HCT116 (cell line): ENCODE measurements at regions not wholly inside any gene's neighbourhood (a gene's known extent, or its start where the extent isn't known, plus 50 kb on each side); places are given as distances from the start of the nearest gene placed in this dataset.

ENCODE experiments used
- ATAC-seq: fragments of 200-7000 bp; cut with Tn5 transposase; 2 replicates; pipeline ENCODE4 v1.9.1; 2020; ENCODE audit warnings: mild to moderate bottlenecking, moderate library complexity
- BruUV-seq: library from RNA; stranded (reverse); fragments of 400-500 nt; replicated peaks from 2 replicates; lab custom pipeline; 2021; lab: Mats Ljungman, UMichigan
- CTCF ChIA-PET: fragments of 300-600 bp; sonication (Branson Sonifier 250); formaldehyde crosslinking; loops from one replicate; lab custom pipeline; 2021; ENCODE audit warnings: antibody characterized with exemption; lab: Charles Lee
- POLR2A ChIA-PET: fragments of 300-600, 350-600 bp; sonication (Branson Sonifier 250); formaldehyde crosslinking; loops from one replicate; lab custom pipeline; 2021; ENCODE audit warnings: antibody characterized with exemption; lab: Charles Lee
- RAD21 ChIA-PET, 2 experiments: fragments of 300-600 bp; sonication (Branson Sonifier 250); formaldehyde crosslinking; loops; one replicate each; lab custom pipeline; 2023; ENCODE audit warnings: low total read pairs in 2 of 2; ENCODE audit not compliant: uncharacterized antibody in 2 of 2, unreplicated experiment in 2 of 2, low non-redundant PET in 1 of 2; lab: Charles Lee
- DNase-seq: peaks from one replicate; pipeline ENCODE4 v3.0.0-alpha.2; 2010; ENCODE audit warnings: low read depth, low spot score
- H2AFZ ChIP-seq: fragments of 200-600 bp; shearing (Covaris generic), sonication (generic); 2 replicates; pipeline ENCODE4 v1.6.1; 2017; ENCODE audit warnings: low read depth, mixed run types, mixed read lengths, antibody characterized with exemption, low read length; ENCODE audit not compliant: poor library complexity, severe bottlenecking
- H3K27ac ChIP-seq: 2 replicates; pipeline ENCODE4 v1.5.1; 2012; ENCODE audit warnings: low read depth, low read length
- H3K27me3 ChIP-seq: fragments of 200-600 bp; sonication (generic); 2 replicates; pipeline ENCODE4 v1.6.1; 2016; ENCODE audit warnings: mixed run types, low read length, mixed read lengths; ENCODE audit not compliant: insufficient read depth
- H3K36me3 ChIP-seq, 2 experiments: fragments of 200-500 bp in 1 of 2; fragments of 200-600 bp in 1 of 2; sonication (Bioruptor generic) in 1 of 2; sonication (generic) in 1 of 2; 2 replicates each; pipeline versions ENCODE4 v1.5.1 to v1.6.1; 2014 to 2016; ENCODE audit warnings: low read length in 2 of 2, inconsistent platforms in 1 of 2, mixed read lengths in 1 of 2, mixed run types in 1 of 2; ENCODE audit not compliant: insufficient read depth in 2 of 2, control insufficient read depth in 1 of 2
- H3K4me1 ChIP-seq, 2 experiments: fragments of 200-600 bp in 1 of 2; sonication (generic) in 1 of 2; 2 replicates each; pipeline versions ENCODE4 v1.5.1 to v1.6.1; 2012 to 2017; ENCODE audit warnings: low read length in 2 of 2, inconsistent platforms in 1 of 2, mild to moderate bottlenecking in 1 of 2, mixed read lengths in 1 of 2, mixed run types in 1 of 2, moderate library complexity in 1 of 2; ENCODE audit not compliant: insufficient read depth in 2 of 2, control insufficient read depth in 1 of 2
- H3K4me2 ChIP-seq: fragments of 200-600 bp; sonication (generic); 2 replicates; pipeline ENCODE4 v1.6.1; 2017; ENCODE audit warnings: mixed run types, low read length, mixed read lengths
- H3K4me3 ChIP-seq, 2 experiments: fragments of 200-600 bp in 1 of 2; sonication (generic) in 1 of 2; replicated peaks in 1 of 2; 2 replicates each; pipeline ENCODE4 v1.5.1; 2011 to 2016; ENCODE audit warnings: low read length in 2 of 2, control low read depth in 1 of 2, low read depth in 1 of 2, mild to moderate bottlenecking in 1 of 2, mixed read lengths in 1 of 2, mixed run types in 1 of 2
- H3K79me2 ChIP-seq: fragments of 200-600 bp; sonication (generic); 2 replicates; pipeline ENCODE4 v1.6.1; 2017; ENCODE audit warnings: mild to moderate bottlenecking, mixed run types, low read length, moderate library complexity, mixed read lengths; ENCODE audit not compliant: insufficient read depth
- H3K9ac ChIP-seq: fragments of 200-600 bp; sonication (generic); 2 replicates; pipeline ENCODE4 v1.6.1; 2016; ENCODE audit warnings: low read length, mixed read lengths
- H3K9me2 ChIP-seq: fragments of 200-600 bp; sonication (generic), shearing (Covaris generic); 2 replicates; pipeline ENCODE4 v1.6.1; 2017; ENCODE audit warnings: mixed run types, mild to moderate bottlenecking, moderate library complexity; ENCODE audit not compliant: insufficient read depth
- H3K9me3 ChIP-seq, 2 experiments: fragments of 200-500 bp in 1 of 2; fragments of 200-600 bp in 1 of 2; sonication (Bioruptor generic) in 1 of 2; sonication (generic) in 1 of 2; 2 replicates each; pipeline ENCODE4 v1.6.1; 2014 to 2017; ENCODE audit warnings: low read length in 2 of 2, mixed read lengths in 2 of 2, inconsistent platforms in 1 of 2, low read depth in 1 of 2, mild to moderate bottlenecking in 1 of 2, mixed run types in 1 of 2, moderate library complexity in 1 of 2; ENCODE audit not compliant: control insufficient read depth in 1 of 2, insufficient read depth in 1 of 2
- H4K20me1 ChIP-seq: fragments of 200-600 bp; sonication (generic), shearing (Covaris generic); 2 replicates; pipeline ENCODE4 v1.6.1; 2017; ENCODE audit warnings: mixed run types, mild to moderate bottlenecking, moderate library complexity; ENCODE audit not compliant: insufficient read depth
- ATF3 ChIP-seq: IDR thresholded peaks from 2 replicates; pipeline ENCODE4 v1.6.1; 2012
- CEBPB ChIP-seq: IDR thresholded peaks from 2 replicates; pipeline ENCODE4 v1.6.1; 2012; ENCODE audit warnings: low read depth
- EGR1 ChIP-seq: IDR thresholded peaks from 2 replicates; pipeline ENCODE4 v1.6.1; 2012; ENCODE audit warnings: low read depth
- ELF1 ChIP-seq: IDR thresholded peaks from 2 replicates; pipeline ENCODE4 v1.6.1; 2012; ENCODE audit warnings: low read depth, borderline replicate concordance
- EZH2phosphoT487 ChIP-seq: fragments of 200-600 bp; IDR thresholded peaks from 2 replicates; pipeline ENCODE4 v1.6.1; 2018; ENCODE audit warnings: antibody characterized with exemption, borderline replicate concordance
- FOSL1 ChIP-seq: IDR thresholded peaks from 2 replicates; pipeline ENCODE4 v1.6.1; 2012; ENCODE audit warnings: low read depth
- POLR2A ChIP-seq: IDR thresholded peaks from 2 replicates; pipeline ENCODE4 v1.7.0; 2011; ENCODE audit warnings: borderline replicate concordance; ENCODE audit not compliant: insufficient read depth, insufficient read length; ENCODE audit errors: extremely low read depth
- RAD21 ChIP-seq: IDR thresholded peaks from 2 replicates; pipeline ENCODE4 v1.6.1; 2012; ENCODE audit warnings: low read depth, mild to moderate bottlenecking
- SIN3A ChIP-seq: IDR thresholded peaks from 2 replicates; pipeline ENCODE4 v1.6.1; 2012; ENCODE audit warnings: low read depth
- SP1 ChIP-seq: IDR thresholded peaks from 2 replicates; pipeline ENCODE4 v1.6.1; 2012; ENCODE audit warnings: low read depth
- SRF ChIP-seq: IDR thresholded peaks from 2 replicates; pipeline ENCODE4 v1.6.1; 2012; ENCODE audit warnings: low read depth
- TCF7L2 ChIP-seq: IDR thresholded peaks from 2 replicates; pipeline ENCODE4 v1.7.0; 2011; ENCODE audit warnings: borderline replicate concordance, inconsistent platforms; ENCODE audit not compliant: insufficient read depth, insufficient read length; ENCODE audit errors: extremely low read depth
- ZBTB33 ChIP-seq: IDR thresholded peaks from 2 replicates; pipeline ENCODE4 v1.6.1; 2011; ENCODE audit warnings: mild to moderate bottlenecking, low read length, moderate library complexity; ENCODE audit not compliant: insufficient replicate concordance; ENCODE audit errors: extremely low read depth
- ZFX ChIP-seq: fragments of 450-650 bp; IDR thresholded peaks from 2 replicates; pipeline ENCODE4 v1.6.1; 2017
- intact Hi-C: fragments of 100-400 bp; cut with micrococcal nuclease; formaldehyde crosslinking; loops from 2 replicates; pipeline ENCODE4 v1.10.0; 2022

- Histone ChIP-seq H3K4me2 (no peak overlapping the region), H3K79me2 (no peaks in the 10 kb centered on the region), H2AFZ (no peak overlapping the region), H3K9me3 (no peaks in the 10 kb centered on the region), H3K4me1 (no peaks in the 10 kb centered on the region), H3K9ac (no peak overlapping the region), H3K36me3 (no peaks in the 10 kb centered on the region), H4K20me1 (no peaks in the 10 kb centered on the region; the same call in 1 of the 2 replicates), H3K27ac (no peak overlapping the region), H3K9me2 (no peaks in the 10 kb centered on the region), H3K4me3 (no peak overlapping the region), H3K27me3 (peaks cover 28% of the 10 kb centered on the region)
- TF ChIP-seq ELF1 (no peak), SP1 (no peak), ATF3 (no peak), RAD21 (no peak), FOSL1 (no peak), POLR2A (no peak), ZBTB33 (no peak), EGR1 (no peak), CEBPB (no peak), SIN3A (no peak), EZH2phosphoT487 (no peak), ZFX (no peak), SRF (no peak), TCF7L2 (no peak)
- intact Hi-C loops: no loop called here
- no TSS peak for BruUV-seq
- DNase-seq: no peak
- ChIA-PET RAD21 (no interaction called here), POLR2A (no interaction called here), CTCF (no interaction called here)
- ATAC-seq: no peak
Measured at GRCh38 chr3:130256821-130257340, 88.6 kb upstream of the COL6A5 start.
